Smooth muscle cell (in vitro differentiated cells): ENCODE measurements at regions not wholly inside any gene's neighbourhood (a gene's known extent, or its start where the extent isn't known, plus 50 kb on each side); places are given as distances from the start of the nearest gene placed in this dataset.

Experiments
- DNase-seq: peaks from one replicate; lab custom pipeline; 2025; ENCODE audit not compliant: unreplicated experiment; lab: John Stamatoyannopoulos, UW
- H2AFZ ChIP-seq: fragments of 200-600 bp; sonication (generic); 2 replicates; pipeline ENCODE4 v1.6.0; 2016; ENCODE audit warnings: antibody characterized with exemption, low read depth, mild to moderate bottlenecking
- H3F3A ChIP-seq: fragments of 200-600 bp; sonication (generic); 2 replicates; pipeline ENCODE4 v1.6.0; 2017; ENCODE audit warnings: antibody characterized with exemption, low read depth
- H3K27ac ChIP-seq: fragments of 200-600 bp; sonication (generic); 2 replicates; pipeline ENCODE4 v1.5.1; 2016; ENCODE audit warnings: low read depth, mild to moderate bottlenecking
- H3K27me3 ChIP-seq: fragments of 200-600 bp; sonication (generic); 2 replicates; pipeline ENCODE4 v1.6.1; 2016; ENCODE audit warnings: low read depth, mild to moderate bottlenecking
- H3K36me3 ChIP-seq: fragments of 200-600 bp; sonication (generic); 2 replicates; pipeline ENCODE4 v1.5.1; 2016; ENCODE audit warnings: low read depth
- H3K4me1 ChIP-seq: fragments of 200-600 bp; sonication (generic); 2 replicates; pipeline ENCODE4 v1.5.1; 2016; ENCODE audit warnings: low read depth
- H3K4me2 ChIP-seq: fragments of 200-600 bp; sonication (generic); 2 replicates; pipeline ENCODE4 v1.6.0; 2016; ENCODE audit warnings: mild to moderate bottlenecking
- H3K4me3 ChIP-seq: fragments of 200-600 bp; sonication (generic); 2 replicates; pipeline ENCODE4 v1.5.1; 2016; ENCODE audit warnings: mild to moderate bottlenecking
- H3K79me2 ChIP-seq: fragments of 200-600 bp; sonication (generic); 2 replicates; pipeline ENCODE4 v1.6.0; 2016; ENCODE audit warnings: low read depth, mild to moderate bottlenecking
- H3K9ac ChIP-seq: fragments of 200-600 bp; sonication (generic); 2 replicates; pipeline ENCODE4 v1.6.0; 2016; ENCODE audit warnings: low read depth
- H3K9me3 ChIP-seq: fragments of 200-600 bp; sonication (generic); replicated peaks from 2 replicates; pipeline ENCODE4 v1.5.1; 2016; ENCODE audit warnings: low read depth
- H4K20me1 ChIP-seq: fragments of 200-600 bp; sonication (generic); 2 replicates; pipeline ENCODE4 v1.6.0; 2016; ENCODE audit warnings: low read depth
- CTCF ChIP-seq: fragments of 200-600 bp; sonication (generic); IDR thresholded peaks from 2 replicates; pipeline ENCODE4 v1.5.1; 2017; ENCODE audit warnings: borderline replicate concordance, mild to moderate bottlenecking, antibody characterized with exemption; ENCODE audit not compliant: insufficient read depth, poor library complexity, severe bottlenecking
- WGBS: methylation state at CpG from one replicate; pipeline ENCODE4 v1.1.7; 2016; ENCODE audit warnings: low lambda C conversion rate; 5-methylcytosine and 5-hydroxymethylcytosine counted together

DNA sequence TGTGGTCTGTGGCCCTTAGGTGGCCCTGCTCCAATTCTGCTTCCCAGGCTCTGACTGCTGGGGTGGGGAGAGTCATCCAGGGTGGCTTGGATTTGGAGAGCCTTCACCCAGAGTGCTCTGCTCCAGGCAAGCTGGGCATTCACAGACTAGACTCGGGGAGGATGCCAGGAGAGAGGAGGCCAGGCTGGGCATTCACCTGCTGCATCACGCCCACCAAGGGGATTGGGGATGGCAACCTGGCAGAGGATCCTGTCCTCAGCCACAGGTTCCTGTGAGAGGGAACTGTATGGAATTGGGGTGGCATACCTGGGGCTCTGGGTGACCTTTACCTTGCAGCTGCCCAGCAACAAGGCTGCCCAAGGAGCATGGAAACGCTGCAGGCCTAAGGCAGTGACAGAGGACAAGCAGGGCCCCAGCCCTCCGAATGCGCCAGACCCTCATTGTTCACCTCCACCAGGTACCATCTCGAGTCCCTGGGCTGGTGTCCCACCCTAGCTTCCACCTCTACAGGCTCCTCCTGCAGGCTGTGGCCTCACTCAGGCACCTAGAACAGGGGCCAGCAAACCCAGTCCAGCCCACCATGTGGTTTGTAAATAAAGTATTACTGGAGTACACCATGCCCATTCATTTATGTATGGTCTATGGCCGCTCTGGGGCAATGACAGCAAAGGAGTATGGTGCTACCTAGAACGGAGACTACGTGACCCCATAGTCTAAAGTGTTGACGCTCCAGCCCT lies 255.3 kb upstream of the RAB6C start:
- H3K9ac ChIP-seq = no peak overlapping the region
- TF ChIP-seq CTCF = no peak
- no peak overlapping the region for H3K27ac ChIP-seq
- H3K79me2 ChIP-seq = no peaks in the 10 kb centered on the region
- no peaks in the 10 kb centered on the region for H3K4me1 ChIP-seq
- no peaks in the 10 kb centered on the region for H3K9me3 ChIP-seq
- H3K27me3 ChIP-seq = no peaks in the 10 kb centered on the region
- DNase-seq = no peak
- H3K4me3 ChIP-seq = no peak overlapping the region
- no peaks in the 10 kb centered on the region for H3F3A ChIP-seq
- 93% methylated on average over 10 of the region's 10 CpGs for WGBS
- no peak overlapping the region for H3K4me2 ChIP-seq
- no peaks in the 10 kb centered on the region for H4K20me1 ChIP-seq
- H3K36me3 ChIP-seq = no peaks in the 10 kb centered on the region
- H2AFZ ChIP-seq = no peak overlapping the region

DNA sequence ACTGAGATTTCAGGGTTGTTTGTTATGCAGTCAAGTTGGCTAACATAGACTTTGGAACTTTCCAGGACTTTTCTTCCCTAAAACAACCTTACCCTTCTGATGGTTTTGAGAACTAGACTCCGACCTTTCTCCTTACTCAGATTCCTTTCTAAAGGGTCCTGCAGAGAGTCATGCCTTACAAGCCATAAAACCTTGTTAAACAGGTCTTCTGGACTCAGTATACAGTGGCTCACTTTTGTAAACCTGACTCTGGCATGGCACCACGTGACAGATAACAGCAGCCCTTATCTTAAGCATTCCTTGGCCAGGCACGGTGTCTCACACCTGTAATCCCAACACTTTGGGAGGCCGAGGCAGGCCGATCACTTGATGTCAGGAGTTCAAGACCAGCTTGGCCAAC lies 253.2 kb upstream of the RAB6C start:
- Histone ChIP-seq H3K79me2 (no peaks in the 10 kb centered on the region), H3K9ac (no peak overlapping the region), H4K20me1 (no peaks in the 10 kb centered on the region), H3F3A (no peaks in the 10 kb centered on the region), H2AFZ (no peak overlapping the region), H3K4me3 (no peak overlapping the region), H3K36me3 (no peaks in the 10 kb centered on the region), H3K4me1 (no peaks in the 10 kb centered on the region), H3K9me3 (no peaks in the 10 kb centered on the region), H3K4me2 (no peak overlapping the region), H3K27me3 (no peaks in the 10 kb centered on the region), H3K27ac (no peak overlapping the region)
- no peak for TF ChIP-seq CTCF
- no peak for DNase-seq
- WGBS = 50% methylated on average over 5 of the region's 5 CpGs

DNA sequence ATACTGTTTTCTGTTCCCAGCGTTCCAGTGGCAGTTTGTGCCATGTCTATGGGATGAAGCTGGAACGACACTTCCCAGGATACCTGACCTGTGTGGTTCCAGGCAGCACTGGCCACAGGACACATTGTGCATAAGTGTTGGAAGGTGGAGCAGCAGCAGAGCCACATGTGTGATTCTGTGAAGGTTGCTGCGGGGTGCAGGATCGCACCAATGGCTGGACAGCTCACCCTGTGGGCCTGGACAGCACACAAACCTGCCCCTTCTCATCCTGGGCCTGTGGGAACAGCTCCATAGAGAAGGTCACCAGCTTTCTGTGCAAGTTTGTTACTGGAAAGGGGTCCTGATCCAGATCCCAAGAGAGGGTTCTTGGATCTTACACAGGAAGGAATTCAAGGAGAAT lies 252.2 kb upstream of the RAB6C start:
- whole genome bisulfite sequencing = 90% methylated on average over 4 of the region's 4 CpGs
- no peak for TF ChIP-seq CTCF

More for the DNA sequence above, 252.2 kb upstream of the RAB6C start:
- no peaks in the 10 kb centered on the region for H3K79me2 ChIP-seq
- H4K20me1 ChIP-seq = no peaks in the 10 kb centered on the region
- H3K36me3 ChIP-seq = no peaks in the 10 kb centered on the region
- no peaks in the 10 kb centered on the region for H3K27me3 ChIP-seq
- H3K4me3 ChIP-seq = no peak overlapping the region
- H3K9me3 ChIP-seq = no peaks in the 10 kb centered on the region
- H2AFZ ChIP-seq = no peak overlapping the region
- H3K4me1 ChIP-seq = no peaks in the 10 kb centered on the region
- no peak for DNase-seq
- H3K27ac ChIP-seq = no peak overlapping the region
- H3K9ac ChIP-seq = no peak overlapping the region
- H3F3A ChIP-seq = no peaks in the 10 kb centered on the region
- H3K4me2 ChIP-seq = no peak overlapping the region
